ENCODE measurements at regions not wholly inside any gene's neighbourhood (a gene's known extent, or its start where the extent isn't known, plus 50 kb on each side); places are given as distances from the start of the nearest gene placed in this dataset.
A peak's percentile ranks its signal among the peaks of the same experiment; 100 is the strongest.

DNA sequence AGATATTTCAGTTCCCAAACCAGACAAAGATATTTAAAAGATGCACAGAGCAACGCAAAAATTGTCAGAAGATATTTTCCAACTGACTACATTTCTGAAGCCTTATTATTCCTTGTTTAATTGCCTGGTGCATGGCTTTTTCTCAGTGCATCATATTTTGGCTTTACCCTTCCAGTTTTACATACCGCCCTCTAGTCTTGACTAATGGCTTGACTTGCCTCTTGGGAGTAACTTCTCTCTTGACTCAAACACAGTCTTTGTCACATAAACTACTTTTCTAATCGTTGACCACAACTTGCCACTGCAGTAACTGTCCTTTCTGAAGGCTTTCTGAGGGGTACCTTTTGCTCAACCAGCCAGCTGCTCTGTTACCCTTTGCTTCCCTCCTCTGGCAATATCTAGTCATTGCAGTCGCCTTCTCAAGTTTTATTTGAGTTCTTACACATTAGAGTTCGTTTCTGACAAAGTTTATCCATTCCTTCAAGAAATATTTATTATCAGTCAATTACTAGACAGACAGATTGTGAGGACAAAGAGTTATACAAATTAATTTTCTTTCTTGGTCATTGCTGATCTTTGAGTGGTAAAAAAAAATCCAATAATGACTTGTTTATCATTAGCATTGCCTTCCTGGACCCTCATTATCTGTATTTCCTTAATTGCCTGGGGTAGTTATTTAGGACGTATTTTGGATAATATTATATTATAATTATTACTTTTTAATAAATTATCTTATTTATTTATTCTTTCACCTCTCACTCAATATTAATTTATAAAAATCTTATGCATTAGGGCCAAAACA lies 506.9 kb upstream of the PCDH10 start:
- TF ChIP-seq, protein P1, sequence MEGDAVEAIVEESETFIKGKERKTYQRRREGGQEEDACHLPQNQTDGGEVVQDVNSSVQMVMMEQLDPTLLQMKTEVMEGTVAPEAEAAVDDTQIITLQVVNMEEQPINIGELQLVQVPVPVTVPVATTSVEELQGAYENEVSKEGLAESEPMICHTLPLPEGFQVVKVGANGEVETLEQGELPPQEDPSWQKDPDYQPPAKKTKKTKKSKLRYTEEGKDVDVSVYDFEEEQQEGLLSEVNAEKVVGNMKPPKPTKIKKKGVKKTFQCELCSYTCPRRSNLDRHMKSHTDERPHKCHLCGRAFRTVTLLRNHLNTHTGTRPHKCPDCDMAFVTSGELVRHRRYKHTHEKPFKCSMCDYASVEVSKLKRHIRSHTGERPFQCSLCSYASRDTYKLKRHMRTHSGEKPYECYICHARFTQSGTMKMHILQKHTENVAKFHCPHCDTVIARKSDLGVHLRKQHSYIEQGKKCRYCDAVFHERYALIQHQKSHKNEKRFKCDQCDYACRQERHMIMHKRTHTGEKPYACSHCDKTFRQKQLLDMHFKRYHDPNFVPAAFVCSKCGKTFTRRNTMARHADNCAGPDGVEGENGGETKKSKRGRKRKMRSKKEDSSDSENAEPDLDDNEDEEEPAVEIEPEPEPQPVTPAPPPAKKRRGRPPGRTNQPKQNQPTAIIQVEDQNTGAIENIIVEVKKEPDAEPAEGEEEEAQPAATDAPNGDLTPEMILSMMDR (IDR thresholded peaks at IDR 0.05; ENCODE audit: unreplicated experiment) = peak; percentile 85
- Mint-ChIP-seq H3K4me1 (ENCODE audit: unreplicated experiment) (no peaks in the 10 kb centered on the region), H3K27ac (ENCODE audit: unreplicated experiment) (no peak overlapping the region), H3K27me3 (ENCODE audit: unreplicated experiment) (no peaks in the 10 kb centered on the region), H3K4me3 (ENCODE audit: unreplicated experiment) (no peak overlapping the region), H3K9me3 (ENCODE audit: unreplicated experiment) (no peaks in the 10 kb centered on the region), H3K36me3 (ENCODE audit: low read depth, unreplicated experiment) (no peaks in the 10 kb centered on the region)
- DNase-seq (ENCODE audit: low spot score) = peak; percentile 44

DNA sequence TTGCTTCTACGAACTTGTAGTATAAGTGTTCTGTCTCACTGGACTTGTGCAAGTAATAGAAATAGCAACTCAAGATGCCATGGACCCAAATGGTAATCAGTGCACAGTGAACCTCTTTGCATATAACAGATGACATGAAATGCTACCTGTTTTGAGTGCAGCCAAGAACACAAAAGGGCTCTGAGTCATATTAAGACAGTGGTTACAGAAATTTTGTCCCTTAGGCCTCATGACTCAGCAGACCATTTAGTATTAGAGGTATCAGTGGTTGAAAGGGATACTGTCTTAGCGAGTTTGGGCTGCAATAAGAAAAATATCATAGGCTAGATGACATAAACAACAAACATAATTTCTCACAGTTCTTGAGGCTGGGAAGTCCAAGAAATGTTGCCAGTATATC lies 502.9 kb upstream of the PCDH10 start:
- H3K27ac Mint-ChIP-seq (ENCODE audit: unreplicated experiment) = no peak overlapping the region
- no peaks in the 10 kb centered on the region for H3K36me3 Mint-ChIP-seq (ENCODE audit: low read depth, unreplicated experiment)
- TF ChIP-seq, protein P1 (IDR thresholded peaks at IDR 0.05; ENCODE audit: unreplicated experiment) = no peak
- no peak overlapping the region for H3K4me3 Mint-ChIP-seq (ENCODE audit: unreplicated experiment)
- no peak for DNase-seq (ENCODE audit: low spot score)
- no peaks in the 10 kb centered on the region for H3K4me1 Mint-ChIP-seq (ENCODE audit: unreplicated experiment)
- no peaks in the 10 kb centered on the region for H3K9me3 Mint-ChIP-seq (ENCODE audit: unreplicated experiment)
- H3K27me3 Mint-ChIP-seq (ENCODE audit: unreplicated experiment) = no peaks in the 10 kb centered on the region

DNA sequence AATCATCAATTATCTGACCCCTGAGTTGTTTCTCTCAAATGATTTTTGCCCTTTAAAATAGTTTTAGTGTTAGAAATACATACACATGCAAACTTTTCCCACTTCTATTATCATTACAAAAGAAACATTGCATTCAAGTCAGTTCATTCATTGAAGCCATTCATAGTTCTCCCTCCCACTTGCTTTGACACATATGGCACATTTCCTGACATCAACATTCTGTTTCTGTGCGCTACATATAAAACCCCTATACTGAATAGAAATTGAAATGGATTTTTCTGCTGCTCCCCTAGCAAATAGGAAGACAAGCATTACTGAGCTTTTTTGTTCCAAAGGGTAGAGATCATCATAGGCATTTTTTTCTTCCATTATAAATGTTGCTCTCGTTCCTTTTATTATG lies 497.9 kb upstream of the PCDH10 start:
- Mint-ChIP-seq H3K9me3 (ENCODE audit: unreplicated experiment) (no peaks in the 10 kb centered on the region), H3K4me1 (ENCODE audit: unreplicated experiment) (no peaks in the 10 kb centered on the region), H3K4me3 (ENCODE audit: unreplicated experiment) (no peak overlapping the region), H3K36me3 (ENCODE audit: low read depth, unreplicated experiment) (no peaks in the 10 kb centered on the region), H3K27ac (ENCODE audit: unreplicated experiment) (no peak overlapping the region), H3K27me3 (ENCODE audit: unreplicated experiment) (no peaks in the 10 kb centered on the region)
- TF ChIP-seq, protein P1 (IDR thresholded peaks at IDR 0.05; ENCODE audit: unreplicated experiment) = no peak
- no peak for DNase-seq (ENCODE audit: low spot score)

DNA sequence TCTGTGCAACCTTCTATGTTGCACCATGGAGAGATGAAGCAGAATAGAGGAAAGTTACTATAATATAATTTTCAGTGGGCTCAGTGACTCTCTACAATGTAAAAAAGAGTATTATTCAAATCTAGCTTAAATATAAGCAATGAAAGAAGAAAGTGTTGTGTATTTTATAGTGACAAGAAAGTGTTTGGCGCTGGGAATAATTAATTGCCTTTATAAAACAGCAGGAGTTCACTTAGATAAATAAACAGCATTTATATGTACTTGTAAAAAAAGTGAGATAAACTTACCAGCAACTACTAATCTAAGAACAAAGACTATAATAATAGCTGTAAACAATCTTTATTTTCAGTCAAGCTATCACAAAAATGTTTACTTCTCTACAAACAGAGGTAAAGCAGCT lies 488.9 kb upstream of the PCDH10 start:
- no peak overlapping the region for H3K27ac Mint-ChIP-seq (ENCODE audit: unreplicated experiment)
- no peak overlapping the region for H3K4me3 Mint-ChIP-seq (ENCODE audit: unreplicated experiment)
- DNase-seq (ENCODE audit: low spot score) = no peak
- peaks cover 1% of the 10 kb centered on the region for H3K27me3 Mint-ChIP-seq (ENCODE audit: unreplicated experiment)
- H3K36me3 Mint-ChIP-seq (ENCODE audit: low read depth, unreplicated experiment) = no peaks in the 10 kb centered on the region
- TF ChIP-seq, protein P1 (IDR thresholded peaks at IDR 0.05; ENCODE audit: unreplicated experiment) = no peak
- no peaks in the 10 kb centered on the region for H3K4me1 Mint-ChIP-seq (ENCODE audit: unreplicated experiment)
- H3K9me3 Mint-ChIP-seq (ENCODE audit: unreplicated experiment) = no peaks in the 10 kb centered on the region

DNA sequence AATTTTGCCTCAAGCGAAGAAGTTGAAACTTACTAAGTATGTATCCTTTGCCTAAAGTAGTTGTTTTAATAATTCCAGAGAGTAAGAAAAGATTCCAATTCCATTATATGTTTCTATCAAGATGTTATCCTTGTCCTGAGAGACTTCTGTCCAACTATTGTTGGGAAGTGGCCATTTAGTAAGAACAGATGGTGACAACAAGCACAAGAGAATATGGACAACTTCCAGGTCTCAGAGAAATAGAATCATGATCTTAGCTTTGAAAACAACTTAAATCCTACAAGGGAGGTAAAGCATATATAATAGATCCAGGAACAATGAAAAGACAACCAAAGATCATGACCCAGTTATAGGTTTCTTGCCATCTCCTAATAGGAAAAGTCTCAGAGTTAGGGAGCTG lies 486.6 kb upstream of the PCDH10 start:
- H3K9me3 Mint-ChIP-seq (ENCODE audit: unreplicated experiment) = no peaks in the 10 kb centered on the region

More for the DNA sequence above, 486.6 kb upstream of the PCDH10 start:
- Mint-ChIP-seq H3K27me3 (ENCODE audit: unreplicated experiment) (peaks cover 1% of the 10 kb centered on the region), H3K27ac (ENCODE audit: unreplicated experiment) (no peak overlapping the region), H3K36me3 (ENCODE audit: low read depth, unreplicated experiment) (no peaks in the 10 kb centered on the region), H3K4me3 (ENCODE audit: unreplicated experiment) (no peak overlapping the region), H3K4me1 (ENCODE audit: unreplicated experiment) (no peaks in the 10 kb centered on the region)
- no peak for DNase-seq (ENCODE audit: low spot score)
- TF ChIP-seq, protein P1 (IDR thresholded peaks at IDR 0.05; ENCODE audit: unreplicated experiment) = no peak
